Neural progenitor cell (in vitro differentiated cells): ENCODE measurements at regions not wholly inside any gene's neighbourhood (a gene's known extent, or its start where the extent isn't known, plus 50 kb on each side); places are given as distances from the start of the nearest gene placed in this dataset.

Experiments used
- CTCF ChIP-seq: fragments of 200-600 bp; sonication (generic); IDR thresholded peaks from 2 replicates; pipeline ENCODE4 v1.5.1; 2017; ENCODE audit warnings: antibody characterized with exemption, mild to moderate bottlenecking
- EZH2 ChIP-seq: fragments of 200-600 bp; sonication (generic); IDR thresholded peaks from 2 replicates; pipeline ENCODE4 v1.6.1; 2017; ENCODE audit warnings: antibody characterized with exemption, mild to moderate bottlenecking, moderate library complexity

GRCh38 chr1:173405281-173405680 lies 71.9 kb upstream of the PRDX6 start:
- no peak for TF ChIP-seq EZH2
- no peak for TF ChIP-seq CTCF
